ENCODE measurements at regions not wholly inside any gene's neighbourhood (a gene's known extent, or its start where the extent isn't known, plus 50 kb on each side); places are given as distances from the start of the nearest gene placed in this dataset.

GRCh38 chr15:75151214-75152128, 50.2 kb upstream of the C15orf39 start:
- no peak for TF ChIP-seq MAX (IDR thresholded peaks at IDR 0.05)
- TF ChIP-seq YY1 (IDR thresholded peaks at IDR 0.05; ENCODE audit: low read depth), result no peak
- no peak for TF ChIP-seq FOXM1 (IDR thresholded peaks at IDR 0.05; ENCODE audit: borderline replicate concordance, low read depth)
- TF ChIP-seq TAF1 (IDR thresholded peaks at IDR 0.05; ENCODE audit: low read depth), result no peak
- TF ChIP-seq RAD21 (IDR thresholded peaks at IDR 0.05; ENCODE audit: low read depth), result no peak
- TF ChIP-seq ZBTB7A (IDR thresholded peaks at IDR 0.05; ENCODE audit: low read depth), result no peak
- TF ChIP-seq CREB1 (IDR thresholded peaks at IDR 0.05; ENCODE audit: low read depth), result no peak
- no peak for TF ChIP-seq REST (IDR thresholded peaks at IDR 0.05; ENCODE audit: low read depth)
- TF ChIP-seq EP300 (IDR thresholded peaks at IDR 0.05; ENCODE audit: borderline replicate concordance), result no peak
- no peak for TF ChIP-seq CEBPB (IDR thresholded peaks at IDR 0.05)
- no peak for TF ChIP-seq TCF12 (IDR thresholded peaks at IDR 0.05; ENCODE audit: low read depth)
- no peak for TF ChIP-seq EGR1 (IDR thresholded peaks at IDR 0.05)
